ENCODE measurements at regions not wholly inside any gene's neighbourhood (a gene's known extent, or its start where the extent isn't known, plus 50 kb on each side); places are given as distances from the start of the nearest gene placed in this dataset.

- Histone ChIP-seq H3K27me3 (no peaks in the 10 kb centered on the region), H3K36me3 (no peaks in the 10 kb centered on the region), H3K4me1 (no peaks in the 10 kb centered on the region), H3K27ac (no peak overlapping the region), H3K9me3 (no peaks in the 10 kb centered on the region), H3K4me3 (no peak overlapping the region)
- no peak for TF ChIP-seq EP300 (IDR thresholded peaks at IDR 0.05)
- TF ChIP-seq, protein P1, sequence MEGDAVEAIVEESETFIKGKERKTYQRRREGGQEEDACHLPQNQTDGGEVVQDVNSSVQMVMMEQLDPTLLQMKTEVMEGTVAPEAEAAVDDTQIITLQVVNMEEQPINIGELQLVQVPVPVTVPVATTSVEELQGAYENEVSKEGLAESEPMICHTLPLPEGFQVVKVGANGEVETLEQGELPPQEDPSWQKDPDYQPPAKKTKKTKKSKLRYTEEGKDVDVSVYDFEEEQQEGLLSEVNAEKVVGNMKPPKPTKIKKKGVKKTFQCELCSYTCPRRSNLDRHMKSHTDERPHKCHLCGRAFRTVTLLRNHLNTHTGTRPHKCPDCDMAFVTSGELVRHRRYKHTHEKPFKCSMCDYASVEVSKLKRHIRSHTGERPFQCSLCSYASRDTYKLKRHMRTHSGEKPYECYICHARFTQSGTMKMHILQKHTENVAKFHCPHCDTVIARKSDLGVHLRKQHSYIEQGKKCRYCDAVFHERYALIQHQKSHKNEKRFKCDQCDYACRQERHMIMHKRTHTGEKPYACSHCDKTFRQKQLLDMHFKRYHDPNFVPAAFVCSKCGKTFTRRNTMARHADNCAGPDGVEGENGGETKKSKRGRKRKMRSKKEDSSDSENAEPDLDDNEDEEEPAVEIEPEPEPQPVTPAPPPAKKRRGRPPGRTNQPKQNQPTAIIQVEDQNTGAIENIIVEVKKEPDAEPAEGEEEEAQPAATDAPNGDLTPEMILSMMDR (IDR thresholded peaks at IDR 0.05), result no peak
- no peak for TF ChIP-seq POLR2A (IDR thresholded peaks at IDR 0.05)
- TF ChIP-seq POLR2AphosphoS5 (IDR thresholded peaks at IDR 0.05), result no peak
- no peak for ATAC-seq
These were observed 357.8 kb upstream of the MBL2 start for GRCh38 chr10:53130337-53130736.

- Histone ChIP-seq H3K27me3 (no peaks in the 10 kb centered on the region), H3K9me3 (no peaks in the 10 kb centered on the region)
- no peak for TF ChIP-seq EP300 (IDR thresholded peaks at IDR 0.05)
- TF ChIP-seq, protein P1 (IDR thresholded peaks at IDR 0.05), result no peak
- no peak for TF ChIP-seq POLR2A (IDR thresholded peaks at IDR 0.05)
- no peak for TF ChIP-seq POLR2AphosphoS5 (IDR thresholded peaks at IDR 0.05)
These were observed 355.1 kb upstream of the MBL2 start for GRCh38 chr10:53127686-53128085.

GRCh38 chr10:53123311-53123710 lies 350.7 kb upstream of the MBL2 start:
- H3K27ac ChIP-seq, result no peak overlapping the region
- no peak for ATAC-seq
- no peaks in the 10 kb centered on the region for H3K9me3 ChIP-seq
- no peak overlapping the region for H3K4me3 ChIP-seq
- no peaks in the 10 kb centered on the region for H3K36me3 ChIP-seq
- H3K4me1 ChIP-seq, result no peaks in the 10 kb centered on the region
- 58 to 62% methylated on average over 4 of the region's 4 CpGs for WGBS, 2 donors (ENCODE audit: low coverage in 1 of 2)
- H3K27me3 ChIP-seq, result no peaks in the 10 kb centered on the region
- TF ChIP-seq EP300 (IDR thresholded peaks at IDR 0.05), result no peak
- TF ChIP-seq POLR2A (IDR thresholded peaks at IDR 0.05), result no peak
- TF ChIP-seq POLR2AphosphoS5 (IDR thresholded peaks at IDR 0.05), result no peak

More at GRCh38 chr10:53127686-53128085, 355.1 kb upstream of the MBL2 start:
- 21 to 22% methylated on average over 4 of the region's 4 CpGs for WGBS, 2 donors (ENCODE audit: low coverage in 1 of 2)
- no peaks in the 10 kb centered on the region for H3K36me3 ChIP-seq
- H3K27ac ChIP-seq, result no peak overlapping the region
- ATAC-seq, result no peak
- no peaks in the 10 kb centered on the region for H3K4me1 ChIP-seq
- no peak overlapping the region for H3K4me3 ChIP-seq

GRCh38 chr10:53122281-53122680 lies 349.7 kb upstream of the MBL2 start:
- TF ChIP-seq POLR2A (IDR thresholded peaks at IDR 0.05) (no peak), EP300 (IDR thresholded peaks at IDR 0.05) (no peak), POLR2AphosphoS5 (IDR thresholded peaks at IDR 0.05) (no peak)
- TF ChIP-seq, protein P1 (IDR thresholded peaks at IDR 0.05), result no peak
- Histone ChIP-seq H3K27ac (no peak overlapping the region), H3K36me3 (no peaks in the 10 kb centered on the region), H3K9me3 (peaks cover 0 to 1% (median 0%) of the 10 kb centered on the region in 3 donors), H3K4me1 (no peaks in the 10 kb centered on the region), H3K27me3 (no peaks in the 10 kb centered on the region), H3K4me3 (no peak overlapping the region)
- WGBS, 2 donors (ENCODE audit: low coverage in 1 of 2), result 70% methylated on average over 4 of the region's 4 CpGs
- no peak for ATAC-seq

GRCh38 chr10:53115660-53116059 lies 343.1 kb upstream of the MBL2 start:
- ATAC-seq, result no peak
- Histone ChIP-seq H3K27ac (no peak overlapping the region), H3K36me3 (no peaks in the 10 kb centered on the region), H3K4me3 (no peak overlapping the region), H3K9me3 (peaks cover 0 to 14% (median 0%) of the 10 kb centered on the region in 3 donors), H3K4me1 (no peaks in the 10 kb centered on the region), H3K27me3 (no peaks in the 10 kb centered on the region)
- 79 to 81% methylated on average over 2 of the region's 2 CpGs for WGBS, 2 donors (ENCODE audit: low coverage in 1 of 2)
- TF ChIP-seq POLR2AphosphoS5 (IDR thresholded peaks at IDR 0.05) (no peak), POLR2A (IDR thresholded peaks at IDR 0.05) (no peak), EP300 (IDR thresholded peaks at IDR 0.05) (no peak)
- TF ChIP-seq, protein P1 (IDR thresholded peaks at IDR 0.05), result no peak

Measured in gastroesophageal sphincter (tissue), 4 donors.